HG03064 (cell line): ENCODE measurements at regions not wholly inside any gene's neighbourhood (a gene's known extent, or its start where the extent isn't known, plus 50 kb on each side); places are given as distances from the start of the nearest gene placed in this dataset.
"Not testable (repeated sequence)": the region's sequence is repeated elsewhere in the genome, so short reads cannot be mapped to it uniquely, and the experiment has no call there.

Experiments
- ATAC-seq: cut with Tn5 transposase; IDR thresholded peaks from one replicate; pipeline ENCODE4 v1.9.1; 2021; ENCODE audit warnings: low read depth; ENCODE audit not compliant: unreplicated experiment

- ATAC-seq, result no peak
Observed at GRCh38 chr2:146804288-146804687, 1040.5 kb upstream of the ACVR2A start.

DNA sequence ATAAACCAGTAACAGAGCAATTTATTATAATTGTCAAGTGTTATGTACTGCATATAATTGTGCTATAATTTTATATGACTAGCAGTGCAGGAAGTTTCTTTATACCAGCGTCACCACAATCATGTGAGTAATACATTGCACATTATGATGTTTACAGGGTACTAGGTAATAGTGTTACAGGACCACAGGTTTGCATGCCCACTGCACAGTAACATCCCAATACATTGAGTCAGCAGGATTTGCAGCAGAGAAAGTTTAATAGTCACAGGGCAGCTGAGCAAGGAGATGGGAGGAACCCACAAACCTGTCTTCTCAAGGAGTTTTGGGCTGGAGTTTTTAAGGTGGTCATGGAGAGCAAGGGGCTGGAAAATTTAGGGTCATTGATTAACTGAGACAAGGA, 1042.9 kb upstream of the ACVR2A start:
- no peak for ATAC-seq

GRCh38 chr2:146786396-146786795, 1058.4 kb upstream of the ACVR2A start:
- no peak for ATAC-seq

GRCh38 chr2:146785101-146785500, 1059.7 kb upstream of the ACVR2A start:
- no peak for ATAC-seq

- ATAC-seq, result no peak
Observed at GRCh38 chr2:146784602-146785001, 1060.2 kb upstream of the ACVR2A start.

DNA sequence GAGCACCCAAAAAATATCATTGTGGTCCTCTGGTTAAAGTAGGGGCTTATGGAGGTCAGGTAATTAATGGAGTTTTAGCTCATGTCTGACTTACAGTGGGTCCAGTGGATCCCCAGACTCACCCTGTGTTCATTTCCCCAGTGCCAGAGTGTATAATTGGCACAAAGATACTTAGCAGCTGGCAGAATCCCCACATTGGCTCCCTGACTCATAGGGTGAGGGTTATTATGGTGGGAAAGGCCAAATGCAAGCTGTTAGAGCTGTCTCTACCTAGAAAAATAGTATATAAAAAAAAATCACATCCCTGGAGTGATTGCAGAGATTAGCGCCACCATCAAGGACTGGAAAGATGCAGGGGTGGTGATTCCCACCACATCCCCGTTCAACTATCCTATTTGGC, 1067.6 kb upstream of the ACVR2A start:
- no peak for ATAC-seq

GRCh38 chr2:146776596-146776995, 1068.2 kb upstream of the ACVR2A start:
- no peak for ATAC-seq

DNA sequence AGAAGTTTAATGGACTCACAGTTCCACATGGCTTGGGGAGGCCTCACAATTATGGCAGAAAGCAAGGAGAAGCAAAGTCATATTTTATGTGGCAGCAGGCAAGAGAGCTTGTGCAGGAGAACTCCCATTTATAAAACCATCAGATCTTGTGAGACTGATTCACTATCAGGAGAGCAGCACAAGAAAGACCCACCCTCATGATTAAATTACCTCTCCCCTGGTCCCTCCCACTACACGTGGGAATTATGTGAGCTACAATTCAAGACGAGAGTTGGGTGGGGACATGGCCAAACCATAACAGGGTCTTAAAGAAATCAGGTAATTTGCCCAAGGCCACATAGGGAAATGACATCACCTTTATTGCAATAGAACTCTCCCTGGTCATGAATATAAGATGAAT, 1073.3 kb upstream of the ACVR2A start:
- no peak for ATAC-seq

GRCh38 chr2:146764301-146764700, 1080.5 kb upstream of the ACVR2A start:
- ATAC-seq, result no peak

DNA sequence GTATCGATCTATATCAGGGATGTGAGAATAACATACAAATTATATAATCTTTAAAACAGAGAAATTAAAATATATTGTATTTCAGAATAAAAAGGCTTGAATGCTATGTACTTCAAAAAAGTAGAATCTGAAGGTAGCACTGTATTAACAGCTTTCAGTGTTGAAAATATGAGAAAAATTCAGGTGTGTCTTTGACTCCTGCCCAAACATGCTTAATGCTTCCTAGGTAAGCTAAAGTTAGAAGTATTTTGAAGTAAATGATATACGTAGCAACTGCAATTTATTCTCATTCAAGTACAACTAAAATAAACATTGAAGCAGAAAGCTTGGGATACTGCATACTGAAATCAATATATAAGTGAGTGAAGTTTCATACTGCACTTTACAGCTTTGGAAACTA, 1082.0 kb upstream of the ACVR2A start:
- no peak for ATAC-seq

DNA sequence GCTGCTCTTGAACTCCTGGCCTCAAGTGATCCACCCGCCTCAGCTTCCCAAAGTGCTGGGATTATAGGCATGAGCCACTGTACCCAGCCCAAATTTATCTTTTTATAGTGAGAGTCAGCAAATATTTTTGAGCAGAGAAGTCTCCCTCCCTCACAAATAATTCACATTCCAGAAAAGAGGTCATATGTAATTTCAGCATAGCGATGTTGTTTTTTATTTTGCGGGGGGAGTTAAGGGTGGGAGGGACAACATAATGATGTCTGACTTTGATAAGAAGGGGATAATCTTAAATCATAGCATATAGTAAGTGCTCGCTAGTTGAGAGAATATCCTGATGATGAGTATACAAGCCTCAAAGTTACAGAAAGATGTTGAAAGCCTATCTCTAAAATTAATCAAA, 1090.2 kb upstream of the ACVR2A start:
- no peak for ATAC-seq

DNA sequence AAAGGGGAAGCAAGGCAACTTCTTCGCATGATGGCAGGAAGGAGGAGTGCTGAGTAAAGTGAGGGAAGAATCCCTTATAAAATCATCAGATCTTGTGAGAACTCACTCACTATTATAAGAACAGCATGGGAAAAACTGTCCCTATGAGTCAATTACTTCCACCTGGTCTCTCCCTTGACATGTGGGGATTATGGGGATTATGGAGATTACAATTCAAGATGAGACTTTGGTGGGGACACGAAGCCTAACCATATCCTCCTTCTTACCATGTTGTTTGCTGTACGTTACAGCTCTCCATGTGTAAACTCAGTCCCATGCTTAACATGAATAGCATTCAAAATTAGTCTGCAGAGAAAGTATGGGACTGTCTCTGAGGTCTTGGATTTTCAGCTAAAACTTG, 1096.8 kb upstream of the ACVR2A start:
- no peak for ATAC-seq

GRCh38 chr2:146741260-146741659, 1103.6 kb upstream of the ACVR2A start:
- no peak for ATAC-seq

DNA sequence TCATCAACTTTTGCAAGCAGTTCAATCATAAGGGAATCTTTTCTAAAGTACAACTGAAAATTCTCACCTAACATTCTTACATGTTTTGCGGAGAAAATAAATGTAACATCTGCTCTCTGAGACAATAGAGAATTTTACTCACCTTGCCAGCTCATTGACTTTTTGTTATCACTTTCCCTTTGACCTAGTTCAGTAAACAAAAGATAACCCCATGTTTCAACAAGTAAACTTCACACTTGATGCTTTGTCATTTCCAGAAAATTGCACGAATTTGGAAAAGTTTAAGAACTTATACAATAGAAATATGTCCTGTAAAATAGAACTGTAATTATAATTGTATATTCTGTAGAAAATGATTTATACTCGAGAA, 1110.0 kb upstream of the ACVR2A start:
- no peak for ATAC-seq

GRCh38 chr2:146734042-146734820, 1110.6 kb upstream of the ACVR2A start:
- ATAC-seq, result no peak

GRCh38 chr2:146730882-146731281, 1113.9 kb upstream of the ACVR2A start:
- ATAC-seq, result no peak

DNA sequence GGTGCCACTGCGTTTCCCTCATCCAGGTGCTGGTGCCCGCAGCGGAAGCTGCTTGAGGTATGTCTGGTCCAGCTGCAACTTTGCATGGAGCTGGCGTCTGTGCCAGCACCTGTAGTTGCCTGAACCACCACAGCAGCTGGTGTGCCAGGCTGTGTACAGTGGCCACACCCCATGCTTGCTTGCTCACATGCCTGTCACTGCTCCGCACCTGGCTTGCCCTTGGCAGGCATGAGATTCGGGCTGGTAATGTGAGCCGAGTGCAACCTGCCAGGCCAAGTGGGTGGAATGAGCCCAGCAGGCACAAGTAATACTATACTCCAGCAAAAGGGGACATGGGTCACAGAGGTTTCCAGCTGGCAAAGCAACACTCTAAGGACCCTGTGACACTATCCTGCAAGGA, 1123.3 kb upstream of the ACVR2A start:
- ATAC-seq, result no peak

DNA sequence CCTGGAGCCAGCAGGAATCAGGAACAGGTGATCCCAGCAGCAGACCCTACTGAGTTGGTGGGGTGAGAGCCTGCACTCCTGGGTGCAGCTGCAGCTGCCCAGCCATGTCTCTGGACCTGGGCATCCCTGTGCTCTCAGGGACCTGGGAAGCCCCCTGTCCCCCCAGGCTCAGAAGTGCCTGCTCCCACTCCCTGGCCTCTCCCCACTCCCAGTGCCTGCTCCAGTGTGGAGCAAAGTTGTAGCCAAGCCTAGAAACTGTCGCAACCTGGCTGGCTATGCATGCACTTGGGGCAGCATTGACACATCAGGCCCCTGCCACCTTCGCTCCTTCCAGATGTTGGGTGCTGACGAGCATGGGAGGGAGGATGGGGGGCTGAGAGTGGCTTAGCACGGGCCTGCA, 1124.7 kb upstream of the ACVR2A start:
- no peak for ATAC-seq

DNA sequence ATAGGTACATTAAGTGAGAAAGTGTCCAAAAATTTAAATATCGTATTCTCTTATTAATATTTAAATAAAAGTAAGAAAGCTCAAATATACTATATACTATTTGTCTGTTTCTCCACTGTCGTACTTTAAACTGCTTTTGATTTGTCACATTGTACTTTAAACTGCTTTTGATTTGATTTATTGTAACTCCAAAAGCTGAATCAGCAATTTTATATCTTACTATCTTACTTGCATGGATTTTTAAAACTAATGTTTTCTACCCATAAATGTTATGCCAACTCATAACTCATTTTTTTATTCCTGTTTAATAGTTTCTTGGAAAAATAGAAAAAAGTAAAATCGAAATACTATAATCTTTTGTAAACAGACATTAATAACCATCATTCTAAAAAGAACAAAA, 1128.2 kb upstream of the ACVR2A start:
- no peak for ATAC-seq

- ATAC-seq, result no peak
Observed at GRCh38 chr2:146709004-146709403, 1135.8 kb upstream of the ACVR2A start.

GRCh38 chr2:146701183-146701582, 1143.6 kb upstream of the ACVR2A start:
- ATAC-seq, result no peak

- ATAC-seq, result no peak
Observed at GRCh38 chr2:146697307-146697706, 1147.5 kb upstream of the ACVR2A start.

DNA sequence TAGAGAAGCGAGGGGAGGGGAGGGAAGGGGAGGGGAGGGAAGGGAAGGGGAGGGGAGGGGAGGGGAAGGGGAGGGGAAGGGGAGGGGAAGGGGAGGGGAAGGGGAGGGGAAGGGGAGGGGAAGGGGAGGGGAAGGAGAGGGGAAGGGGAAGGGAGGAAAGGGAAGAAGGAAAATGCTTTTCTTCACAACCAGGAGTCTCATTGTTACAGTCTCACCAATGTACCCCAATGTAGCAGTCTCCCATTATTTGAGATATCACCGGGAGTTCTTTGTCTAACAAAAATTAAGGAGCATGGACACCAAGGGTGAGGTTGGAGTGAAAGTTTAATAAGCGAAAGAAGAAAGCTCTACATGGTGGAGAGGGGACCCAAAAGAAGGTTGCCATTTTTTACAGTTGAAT, 1148.0 kb upstream of the ACVR2A start:
- ATAC-seq, result not testable (repeated sequence)
